GM23338 (cell line): ENCODE measurements at regions not wholly inside any gene's neighbourhood (a gene's known extent, or its start where the extent isn't known, plus 50 kb on each side); places are given as distances from the start of the nearest gene placed in this dataset.

Experiments
- ATAC-seq: fragments of 200-7000 bp; cut with Tn5 transposase; 3 replicates; pipeline ENCODE4 v1.9.1; 2020
- DNase-seq: peaks from one replicate; pipeline ENCODE4 v3.0.0-alpha.2; 2015; ENCODE audit warnings: low spot score
- H2AFZ ChIP-seq: fragments of 200-600 bp; sonication (generic); 2 replicates; pipeline ENCODE4 v1.8.0; 2016; ENCODE audit warnings: antibody characterized with exemption, mild to moderate bottlenecking, moderate library complexity
- H3F3A ChIP-seq: fragments of 200-600 bp; sonication (generic); replicated peaks from 2 replicates; pipeline ENCODE4 v1.8.0; 2017; ENCODE audit warnings: antibody characterized with exemption, mixed run types, low read depth
- H3K27ac ChIP-seq: fragments of 200-600 bp; sonication (generic); 2 replicates; pipeline ENCODE4 v1.6.1; 2016; ENCODE audit warnings: low read depth
- H3K27me3 ChIP-seq: fragments of 200-600 bp; sonication (generic); 2 replicates; pipeline ENCODE4 v1.8.0; 2016; ENCODE audit warnings: mild to moderate bottlenecking, mixed run types, moderate library complexity; ENCODE audit not compliant: insufficient read depth
- H3K36me3 ChIP-seq: fragments of 200-600 bp; sonication (generic); 2 replicates; pipeline ENCODE4 v1.8.0; 2016; ENCODE audit warnings: mild to moderate bottlenecking; ENCODE audit not compliant: insufficient read depth
- H3K4me1 ChIP-seq: fragments of 200-600 bp; sonication (generic); 2 replicates; pipeline ENCODE4 v1.8.0; 2016; ENCODE audit warnings: mild to moderate bottlenecking, moderate library complexity; ENCODE audit not compliant: insufficient read depth
- H3K4me2 ChIP-seq: fragments of 200-600 bp; sonication (generic); 2 replicates; pipeline ENCODE4 v1.7.1; 2017; ENCODE audit warnings: mixed run types
- H3K4me3 ChIP-seq: fragments of 200-600 bp; sonication (generic); 2 replicates; pipeline ENCODE4 v1.6.1; 2016; ENCODE audit warnings: mixed run types
- H3K79me2 ChIP-seq: fragments of 200-600 bp; sonication (generic); replicated peaks from 2 replicates; pipeline ENCODE4 v1.8.0; 2017; ENCODE audit warnings: mild to moderate bottlenecking; ENCODE audit not compliant: insufficient read depth
- H3K9me2 ChIP-seq: fragments of 200-600 bp; sonication (generic); 2 replicates; pipeline ENCODE4 v1.8.0; 2017; ENCODE audit not compliant: insufficient read depth
- H4K20me1 ChIP-seq: fragments of 200-600 bp; sonication (generic); replicated peaks from 2 replicates; pipeline ENCODE4 v1.8.0; 2017; ENCODE audit warnings: mild to moderate bottlenecking; ENCODE audit not compliant: insufficient read depth
- H3K27ac Mint-ChIP-seq: 2 replicates; pipeline ENCODE4 v1.8.0; 2020; ENCODE audit warnings: inconsistent platforms, mild to moderate bottlenecking, moderate library complexity, mixed read lengths
- H3K27me3 Mint-ChIP-seq: 3 replicates; pipeline ENCODE4 v1.8.0; 2022; ENCODE audit warnings: low read depth, mild to moderate bottlenecking, moderate library complexity, mixed read lengths, inconsistent platforms; ENCODE audit not compliant: insufficient read depth, poor library complexity
- H3K36me3 Mint-ChIP-seq: 3 replicates; pipeline ENCODE4 v1.8.0; 2021; ENCODE audit warnings: low read depth, mild to moderate bottlenecking, inconsistent platforms, moderate library complexity, mixed read lengths
- H3K4me1 Mint-ChIP-seq: 3 replicates; pipeline ENCODE4 v1.8.0; 2020; ENCODE audit warnings: mild to moderate bottlenecking, inconsistent platforms, mixed read lengths
- H3K4me3 Mint-ChIP-seq: 3 replicates; pipeline ENCODE4 v1.8.0; 2021; ENCODE audit warnings: moderate library complexity, mild to moderate bottlenecking, inconsistent platforms, mixed read lengths
- H3K9me3 Mint-ChIP-seq: 3 replicates; pipeline ENCODE4 v1.8.0; 2020; ENCODE audit warnings: moderate library complexity, mild to moderate bottlenecking, inconsistent platforms, mixed read lengths
- CREB1 ChIP-seq: fragments of 250-450 bp; sonication (Bioruptor Pico); IDR thresholded peaks from 2 replicates; pipeline ENCODE4 v1.5.0; 2020; ENCODE audit warnings: low read depth, mild to moderate bottlenecking, moderate library complexity
- ETS1 ChIP-seq: IDR thresholded peaks from 2 replicates; pipeline ENCODE4 v1.6.1; 2016; ENCODE audit warnings: antibody characterized with exemption
- EZH2 ChIP-seq: fragments of 200-600 bp; sonication (generic); IDR thresholded peaks from one replicate; pipeline ENCODE4 v1.8.0; 2017; ENCODE audit warnings: antibody characterized with exemption, mild to moderate bottlenecking, low read depth; ENCODE audit not compliant: unreplicated experiment
- EZH2phosphoT487 ChIP-seq: fragments of 200-600 bp; sonication (generic); IDR thresholded peaks from one replicate; pipeline ENCODE4 v1.8.1; 2018; ENCODE audit warnings: antibody characterized with exemption; ENCODE audit not compliant: unreplicated experiment
- NANOG ChIP-seq: IDR thresholded peaks from 2 replicates; pipeline ENCODE4 v1.6.1; 2016; ENCODE audit warnings: antibody characterized with exemption, borderline replicate concordance
- STAT1 ChIP-seq: IDR thresholded peaks from one replicate; pipeline ENCODE4 v1.6.1; 2016; ENCODE audit warnings: antibody characterized with exemption; ENCODE audit not compliant: unreplicated experiment
- ZNF114 ChIP-seq: fragments of 250-450 bp; sonication (Bioruptor Pico); IDR thresholded peaks from 2 replicates; pipeline ENCODE4 v1.5.0; 2020; ENCODE audit warnings: mild to moderate bottlenecking, moderate library complexity
- ZNF462 ChIP-seq: fragments of 250-450 bp; sonication (Bioruptor Pico); IDR thresholded peaks from 2 replicates; pipeline ENCODE4 v1.5.0; 2020; ENCODE audit warnings: mild to moderate bottlenecking, moderate library complexity

GRCh38 chr2:41024816-41025215, 572.9 kb upstream of the SLC8A1 start:
- Histone ChIP-seq H3K79me2 (no peaks in the 10 kb centered on the region), H3K27ac (no peak overlapping the region), H3K36me3 (no peaks in the 10 kb centered on the region), H3K4me1 (no peaks in the 10 kb centered on the region), H4K20me1 (no peaks in the 10 kb centered on the region), H3K27me3 (no peaks in the 10 kb centered on the region), H3K4me2 (no peak overlapping the region), H3K4me3 (no peak overlapping the region), H3F3A (no peaks in the 10 kb centered on the region), H3K9me2 (no peaks in the 10 kb centered on the region), H2AFZ (peak overlapping the region; percentile 19; the same call in 1 of the 2 replicates)
- H3K27me3 Mint-ChIP-seq = no peaks in the 10 kb centered on the region
- ATAC-seq (no peak), DNase-seq (no peak)
- H3K36me3 Mint-ChIP-seq = no peaks in the 10 kb centered on the region
- no peak overlapping the region for H3K4me3 Mint-ChIP-seq
- TF ChIP-seq EZH2phosphoT487 = no peak
- no peak for TF ChIP-seq ZNF114 (CRISPR knock-in tag)
- TF ChIP-seq NANOG = no peak
- TF ChIP-seq EZH2 = no peak
- TF ChIP-seq STAT1 = no peak
- no peak for TF ChIP-seq ETS1
- TF ChIP-seq ZNF462 (CRISPR knock-in tag) = no peak
- no peak for TF ChIP-seq CREB1 (CRISPR knock-in tag)
- no peak overlapping the region for H3K27ac Mint-ChIP-seq
- no peaks in the 10 kb centered on the region for H3K9me3 Mint-ChIP-seq
- H3K4me1 Mint-ChIP-seq = no peaks in the 10 kb centered on the region
